ENCODE measurements at regions not wholly inside any gene's neighbourhood (a gene's known extent, or its start where the extent isn't known, plus 50 kb on each side); places are given as distances from the start of the nearest gene placed in this dataset.

- no peak for DNase-seq
These were observed 130.9 kb downstream of the SEC16B start for GRCh38 chr1:177838907-177839485.

- no peak for DNase-seq
These were observed 136.2 kb downstream of the SEC16B start for GRCh38 chr1:177833631-177834030.

GRCh38 chr1:177830531-177831135 is 139.2 kb downstream of the SEC16B start:
- DNase-seq, result no peak

- no peak for DNase-seq
These were observed 144.5 kb downstream of the SEC16B start for GRCh38 chr1:177825276-177825901.

GRCh38 chr1:177824508-177824982 is 145.3 kb downstream of the SEC16B start:
- DNase-seq, result no peak

- DNase-seq, result no peak
These were observed 149.6 kb downstream of the SEC16B start for GRCh38 chr1:177820213-177820612.

GRCh38 chr1:177817937-177818875 is 151.7 kb downstream of the SEC16B start:
- no peak for DNase-seq

GRCh38 chr1:177812650-177813049 is 157.2 kb downstream of the SEC16B start:
- no peak for DNase-seq

- no peak for DNase-seq
These were observed 157.7 kb downstream of the SEC16B start for GRCh38 chr1:177812144-177812543.

GRCh38 chr1:177811429-177811828 is 158.4 kb downstream of the SEC16B start:
- no peak for DNase-seq

GRCh38 chr1:177809819-177810218 is 160.0 kb downstream of the SEC16B start:
- DNase-seq, result no peak

GRCh38 chr1:177802304-177802703 is 167.6 kb downstream of the SEC16B start:
- no peak for DNase-seq

- no peak for DNase-seq
These were observed 168.1 kb downstream of the SEC16B start for GRCh38 chr1:177801790-177802189.

GRCh38 chr1:177800400-177801088 is 169.3 kb downstream of the SEC16B start:
- DNase-seq, result no peak

GRCh38 chr1:177799746-177800145 is 170.1 kb downstream of the SEC16B start:
- DNase-seq, result no peak

GRCh38 chr1:177798614-177799013 is 171.2 kb downstream of the SEC16B start:
- DNase-seq, result no peak

GRCh38 chr1:177796561-177796960 is 173.3 kb downstream of the SEC16B start:
- DNase-seq, result no peak

GRCh38 chr1:177794376-177794991 is 175.4 kb downstream of the SEC16B start:
- DNase-seq, result no peak

GRCh38 chr1:177793900-177794299 is 176.0 kb downstream of the SEC16B start:
- no peak for DNase-seq

- DNase-seq, result no peak
These were observed 179.3 kb downstream of the SEC16B start for GRCh38 chr1:177790566-177790965.

- no peak for DNase-seq
These were observed 179.9 kb downstream of the SEC16B start for GRCh38 chr1:177789956-177790355.

- no peak for DNase-seq
These were observed 183.6 kb downstream of the SEC16B start for GRCh38 chr1:177786176-177786745.

Measured in COR-L47 (cell line).